H9 (cell line): ENCODE measurements at regions not wholly inside any gene's neighbourhood (a gene's known extent, or its start where the extent isn't known, plus 50 kb on each side); places are given as distances from the start of the nearest gene placed in this dataset.

ENCODE experiments used
- DNase-seq: peaks from one replicate; pipeline ENCODE4 v3.0.0-alpha.2; 2017
- H2AFZ ChIP-seq: one replicate; pipeline ENCODE4 v1.6.1; 2013; ENCODE audit warnings: mild to moderate bottlenecking, low read length, control low read depth, moderate library complexity
- H2AK5ac ChIP-seq: 2 replicates; pipeline ENCODE4 v1.6.1; 2013; ENCODE audit warnings: low read length, control low read depth, mixed read lengths; ENCODE audit not compliant: insufficient read length
- H2BK120ac ChIP-seq: one replicate; pipeline ENCODE4 v1.6.1; 2013; ENCODE audit warnings: low read depth, mild to moderate bottlenecking, low read length, control low read depth, inconsistent platforms; ENCODE audit not compliant: poor library complexity, severe bottlenecking
- H2BK12ac ChIP-seq: 2 replicates; pipeline ENCODE4 v1.6.1; 2013; ENCODE audit warnings: low read length, control low read depth, mixed read lengths, low read depth; ENCODE audit not compliant: insufficient read length
- H2BK15ac ChIP-seq: 2 replicates; pipeline ENCODE4 v1.6.1; 2013; ENCODE audit warnings: low read depth, low read length, control low read depth
- H2BK20ac ChIP-seq: one replicate; pipeline ENCODE4 v1.6.1; 2013; ENCODE audit warnings: low read depth, mild to moderate bottlenecking, low read length, control low read depth, inconsistent platforms; ENCODE audit not compliant: poor library complexity, severe bottlenecking
- H2BK5ac ChIP-seq: 2 replicates; pipeline ENCODE4 v1.6.1; 2013; ENCODE audit warnings: low read length, control low read depth, mixed read lengths; ENCODE audit not compliant: insufficient read length
- H3K14ac ChIP-seq: 2 replicates; pipeline ENCODE4 v1.6.1; 2013; ENCODE audit warnings: low read length, control low read depth; ENCODE audit not compliant: insufficient read depth
- H3K18ac ChIP-seq: 2 replicates; pipeline ENCODE4 v1.6.1; 2013; ENCODE audit warnings: low read depth, mild to moderate bottlenecking, mixed read lengths, low read length, control low read depth; ENCODE audit not compliant: insufficient read length
- H3K23ac ChIP-seq: 2 replicates; pipeline ENCODE4 v1.6.1; 2013; ENCODE audit warnings: low read length, control low read depth, mixed read lengths, low read depth; ENCODE audit not compliant: insufficient read length
- H3K23me2 ChIP-seq: 2 replicates; pipeline ENCODE4 v1.6.1; 2013; ENCODE audit warnings: low read depth, mild to moderate bottlenecking, mixed read lengths, low read length, control low read depth; ENCODE audit not compliant: insufficient read length, poor library complexity, severe bottlenecking
- H3K27ac ChIP-seq: 2 replicates; pipeline ENCODE4 v1.5.1; 2013; ENCODE audit warnings: low read length, control low read depth, mixed read lengths, low read depth; ENCODE audit not compliant: insufficient read length
- H3K27me3 ChIP-seq: 2 replicates; pipeline ENCODE4 v1.6.1; 2013; ENCODE audit warnings: low read length, control low read depth, inconsistent platforms; ENCODE audit not compliant: insufficient read depth
- H3K4ac ChIP-seq: 2 replicates; pipeline ENCODE4 v1.6.1; 2013; ENCODE audit warnings: low read depth, mild to moderate bottlenecking, control low read depth, inconsistent platforms, low read length, moderate library complexity
- H3K4me1 ChIP-seq: 2 replicates; pipeline ENCODE4 v1.6.1; 2013; ENCODE audit warnings: low read length, control low read depth, inconsistent platforms; ENCODE audit not compliant: insufficient read depth
- H3K4me2 ChIP-seq: 2 replicates; pipeline ENCODE4 v1.6.1; 2013; ENCODE audit warnings: low read length, control low read depth, mixed read lengths; ENCODE audit not compliant: insufficient read length, insufficient read depth
- H3K56ac ChIP-seq: 2 replicates; pipeline ENCODE4 v1.6.1; 2013; ENCODE audit warnings: low read depth, mild to moderate bottlenecking, mixed read lengths, low read length, control low read depth; ENCODE audit not compliant: insufficient read length
- H3K79me1 ChIP-seq: 2 replicates; pipeline ENCODE4 v1.6.1; 2013; ENCODE audit warnings: low read depth, mild to moderate bottlenecking, moderate library complexity, low read length, control low read depth, inconsistent platforms; ENCODE audit not compliant: insufficient read depth, poor library complexity, severe bottlenecking
- H3K79me2 ChIP-seq: 2 replicates; pipeline ENCODE4 v1.6.1; 2013; ENCODE audit warnings: low read length, control low read depth, inconsistent platforms; ENCODE audit not compliant: insufficient read depth
- H3K9ac ChIP-seq: 2 replicates; pipeline ENCODE4 v1.6.1; 2013; ENCODE audit warnings: low read length, control low read depth, mixed read lengths; ENCODE audit not compliant: insufficient read length; ENCODE audit errors: extremely low read depth
- H3K9me3 ChIP-seq: one replicate; pipeline ENCODE4 v1.6.1; 2013; ENCODE audit warnings: low read depth, low read length, inconsistent platforms; ENCODE audit not compliant: control insufficient read depth
- H3T11ph ChIP-seq: one replicate; pipeline ENCODE4 v1.6.1; 2013; ENCODE audit warnings: mild to moderate bottlenecking, low read length, control low read depth, inconsistent platforms
- H4K20me1 ChIP-seq: one replicate; pipeline ENCODE4 v1.6.1; 2013; ENCODE audit not compliant: control insufficient read depth, insufficient read length, insufficient read depth
- H4K5ac ChIP-seq: 2 replicates; pipeline ENCODE4 v1.6.1; 2013; ENCODE audit warnings: low read depth, mild to moderate bottlenecking, mixed read lengths, low read length, control low read depth; ENCODE audit not compliant: insufficient read length
- H4K8ac ChIP-seq: replicated peaks from 2 replicates; pipeline ENCODE4 v1.6.1; 2013; ENCODE audit warnings: low read length, control low read depth, mixed read lengths, low read depth; ENCODE audit not compliant: insufficient read length
- H4K91ac ChIP-seq: 2 replicates; pipeline ENCODE4 v1.6.1; 2013; ENCODE audit warnings: low read depth, mild to moderate bottlenecking, moderate library complexity, mixed read lengths, low read length, control low read depth; ENCODE audit not compliant: insufficient read length
- H3K27ac Mint-ChIP-seq, 3 experiments: 2 replicates in 2 of 3; 3 replicates in 1 of 3; pipeline ENCODE4 v1.8.0; 2020 to 2021; ENCODE audit warnings: mixed read lengths in 3 of 3, mild to moderate bottlenecking in 1 of 3, moderate library complexity in 1 of 3
- H3K27me3 Mint-ChIP-seq: 2 replicates; pipeline ENCODE4 v1.8.0; 2021; ENCODE audit warnings: low read depth, mild to moderate bottlenecking, moderate library complexity, mixed read lengths
- H3K36me3 Mint-ChIP-seq, 3 experiments: 2 replicates in 2 of 3; 3 replicates in 1 of 3; pipeline ENCODE4 v1.8.0; 2020 to 2021; ENCODE audit warnings: low read depth in 3 of 3, mixed read lengths in 3 of 3; ENCODE audit not compliant: insufficient read depth in 1 of 3
- H3K4me1 Mint-ChIP-seq, 2 experiments: 2 replicates each; pipeline ENCODE4 v1.8.0; 2020; ENCODE audit warnings: mixed read lengths in 2 of 2
- H3K4me3 Mint-ChIP-seq, 2 experiments: 2 replicates in 1 of 2; 3 replicates in 1 of 2; pipeline ENCODE4 v1.8.0; 2020 to 2021; ENCODE audit warnings: mild to moderate bottlenecking in 2 of 2, mixed read lengths in 2 of 2, moderate library complexity in 1 of 2
- H3K9me3 Mint-ChIP-seq, 2 experiments: 2 replicates in 1 of 2; 3 replicates in 1 of 2; pipeline ENCODE4 v1.8.0; 2020; ENCODE audit warnings: mild to moderate bottlenecking in 2 of 2, mixed read lengths in 2 of 2, moderate library complexity in 1 of 2
- CTCF ChIP-seq: fragments of 200-600 bp; sonication (generic); conservative IDR thresholded peaks from 3 replicates; pipeline ENCODE4 v1.8.0; 2021; ENCODE audit warnings: antibody characterized with exemption, mild to moderate bottlenecking
- WGBS: extraction: QIAGEN DNeasy Blood & Tissue Kit; methylation state at CpG from one replicate; pipeline ENCODE4 v1.1.7; 2013; ENCODE audit warnings: missing lambda C conversion rate, low lambda C conversion rate, mixed read lengths; ENCODE audit not compliant: insufficient read length; ENCODE audit errors: extremely low coverage; 5-methylcytosine and 5-hydroxymethylcytosine counted together

GRCh38 chr6:147805155-147805554 is 296.7 kb downstream of the SAMD5 start:
- Histone ChIP-seq H2BK120ac (no peak overlapping the region), H3K23ac (no peak overlapping the region), H3K56ac (no peak overlapping the region), H3K79me2 (no peaks in the 10 kb centered on the region), H4K5ac (no peak overlapping the region), H3K4me2 (no peak overlapping the region), H3K9ac (no peak overlapping the region), H2BK5ac (no peak overlapping the region), H3K18ac (no peak overlapping the region), H4K91ac (no peak overlapping the region), H2BK15ac (no peak overlapping the region), H4K8ac (no peak overlapping the region), H2AK5ac (no peak overlapping the region), H3K4ac (no peak overlapping the region), H2BK20ac (no peak overlapping the region), H3K27me3 (no peaks in the 10 kb centered on the region), H2BK12ac (no peak overlapping the region), H2AFZ (no peak overlapping the region), H3T11ph (no peak overlapping the region), H3K9me3 (no peaks in the 10 kb centered on the region), H4K20me1 (no peaks in the 10 kb centered on the region), H3K23me2 (no peaks in the 10 kb centered on the region), H3K14ac (no peak overlapping the region), H3K4me1 (no peaks in the 10 kb centered on the region), H3K79me1 (no peaks in the 10 kb centered on the region), H3K27ac (no peak overlapping the region)
- no peak for DNase-seq
- peaks cover 6 to 7% of the 10 kb centered on the region in 2 experiments; a peak in 4 of 5 replicates for H3K9me3 Mint-ChIP-seq
- H3K4me1 Mint-ChIP-seq: no peaks in the 10 kb centered on the region
- TF ChIP-seq CTCF: no peak
- WGBS: no CpG with 5 or more reads among the region's 1 CpG
- no peak overlapping the region for H3K4me3 Mint-ChIP-seq
- peaks cover 0 to 11% (median 1%) of the 10 kb centered on the region in 3 experiments; a peak in 2 of 7 replicates for H3K36me3 Mint-ChIP-seq
- no peaks in the 10 kb centered on the region; the same call in 1 of the 2 replicates for H3K27me3 Mint-ChIP-seq
- H3K27ac Mint-ChIP-seq: no peak overlapping the region
